GM12873 (cell line): ENCODE measurements at regions not wholly inside any gene's neighbourhood (a gene's known extent, or its start where the extent isn't known, plus 50 kb on each side); places are given as distances from the start of the nearest gene placed in this dataset.

Source experiments
- TF ChIP-seq, protein P1 (sequence below): IDR thresholded peaks from 2 replicates; pipeline ENCODE4 v1.5.1; 2012; ENCODE audit warnings: low read depth, mild to moderate bottlenecking, moderate library complexity, low read length, control low read depth; ENCODE audit not compliant: insufficient read depth; ENCODE audit errors: missing control alignments

DNA sequence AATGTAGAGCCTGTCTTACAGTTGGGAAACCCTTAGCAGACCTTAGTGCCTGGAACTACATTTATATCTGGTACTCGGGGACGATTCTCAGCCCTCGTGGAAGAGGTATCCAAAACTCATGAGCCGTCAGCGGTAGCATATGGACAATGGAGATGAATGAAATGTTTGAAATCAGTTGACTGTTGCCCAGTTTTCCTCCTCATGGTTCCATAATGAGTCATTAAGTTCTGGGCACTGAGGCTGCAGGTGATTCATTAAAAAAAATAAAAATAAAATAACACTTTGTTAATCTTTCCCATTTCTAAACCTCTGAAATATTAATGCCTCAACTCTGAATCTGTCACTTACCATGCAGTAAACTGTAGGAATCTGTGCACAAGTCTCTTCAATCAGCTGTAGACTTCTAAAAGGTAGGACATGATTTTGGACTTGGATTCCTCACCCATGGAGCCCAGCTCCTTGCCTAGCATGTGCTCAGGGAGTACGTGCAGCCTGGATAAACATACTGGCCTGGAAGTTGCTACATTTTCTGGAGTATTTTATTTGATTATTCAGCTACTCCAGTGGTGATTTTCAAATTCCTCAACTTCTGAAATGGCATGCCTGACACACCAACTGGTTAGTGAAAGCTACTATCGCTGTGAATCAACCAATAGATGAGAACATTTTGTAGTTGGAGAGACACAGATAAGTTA, 979.2 kb downstream of the CNTNAP5 start:
- TF ChIP-seq, protein P1, sequence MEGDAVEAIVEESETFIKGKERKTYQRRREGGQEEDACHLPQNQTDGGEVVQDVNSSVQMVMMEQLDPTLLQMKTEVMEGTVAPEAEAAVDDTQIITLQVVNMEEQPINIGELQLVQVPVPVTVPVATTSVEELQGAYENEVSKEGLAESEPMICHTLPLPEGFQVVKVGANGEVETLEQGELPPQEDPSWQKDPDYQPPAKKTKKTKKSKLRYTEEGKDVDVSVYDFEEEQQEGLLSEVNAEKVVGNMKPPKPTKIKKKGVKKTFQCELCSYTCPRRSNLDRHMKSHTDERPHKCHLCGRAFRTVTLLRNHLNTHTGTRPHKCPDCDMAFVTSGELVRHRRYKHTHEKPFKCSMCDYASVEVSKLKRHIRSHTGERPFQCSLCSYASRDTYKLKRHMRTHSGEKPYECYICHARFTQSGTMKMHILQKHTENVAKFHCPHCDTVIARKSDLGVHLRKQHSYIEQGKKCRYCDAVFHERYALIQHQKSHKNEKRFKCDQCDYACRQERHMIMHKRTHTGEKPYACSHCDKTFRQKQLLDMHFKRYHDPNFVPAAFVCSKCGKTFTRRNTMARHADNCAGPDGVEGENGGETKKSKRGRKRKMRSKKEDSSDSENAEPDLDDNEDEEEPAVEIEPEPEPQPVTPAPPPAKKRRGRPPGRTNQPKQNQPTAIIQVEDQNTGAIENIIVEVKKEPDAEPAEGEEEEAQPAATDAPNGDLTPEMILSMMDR, result no peak

DNA sequence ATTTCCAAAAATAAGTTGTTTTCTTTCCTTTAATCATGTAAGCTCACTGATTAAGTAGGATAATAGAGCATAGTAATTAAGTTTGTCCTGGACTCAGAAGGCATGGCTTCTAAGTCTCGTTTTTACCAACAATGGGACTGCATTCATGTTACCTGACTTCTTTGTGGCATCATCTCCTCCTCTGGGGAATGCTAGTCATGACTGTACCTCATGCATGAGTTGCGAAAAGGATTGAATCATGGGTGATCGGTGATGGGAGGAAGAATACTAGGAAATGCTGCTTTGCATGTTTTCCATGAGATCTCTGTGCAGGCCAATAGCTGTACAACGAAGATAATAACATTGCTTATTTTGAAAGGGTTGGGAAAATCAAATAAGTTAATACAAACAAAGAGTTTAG, 981.6 kb downstream of the CNTNAP5 start:
- TF ChIP-seq, protein P1, result no peak

DNA sequence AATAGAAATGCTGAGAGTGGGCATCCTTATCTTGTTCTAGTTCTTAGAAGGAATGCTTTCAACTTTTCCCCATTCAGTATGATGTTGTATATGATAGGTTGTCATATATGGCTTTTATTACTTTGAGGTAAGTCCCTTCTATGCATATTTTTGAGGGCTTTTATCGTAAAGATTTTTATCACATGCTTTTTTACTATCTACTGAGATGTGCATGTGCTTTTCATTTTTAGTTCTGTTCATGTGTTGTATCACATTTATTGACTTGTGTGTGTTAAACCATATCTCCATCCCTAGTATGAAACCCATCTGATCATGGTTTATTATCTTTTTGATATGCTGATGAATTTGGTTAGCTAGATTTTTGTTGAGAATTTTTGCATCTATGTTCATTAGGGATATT, 1008.8 kb downstream of the CNTNAP5 start:
- TF ChIP-seq, protein P1, result no peak

- TF ChIP-seq, protein P1, result no peak
Measured at GRCh38 chr2:125037135-125037653, 1012.1 kb downstream of the CNTNAP5 start.

DNA sequence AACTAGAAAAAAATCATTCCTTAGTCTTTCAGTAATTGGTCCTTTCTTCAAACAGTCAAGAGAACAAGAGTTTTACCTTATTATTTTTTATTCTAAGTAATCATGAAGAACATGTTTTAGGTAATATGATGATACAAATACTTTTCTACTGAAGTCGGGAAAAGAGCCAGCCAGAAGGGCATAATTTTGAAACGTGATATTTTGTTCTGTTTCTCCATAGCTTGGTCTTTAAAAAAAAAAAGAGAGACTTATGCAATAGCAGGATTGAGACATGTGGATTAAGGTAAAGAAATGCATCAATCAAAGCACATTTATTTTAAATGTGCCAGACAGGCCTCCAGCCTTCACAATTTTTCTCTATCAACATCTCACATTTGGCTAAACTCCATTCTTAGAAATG, 1016.8 kb downstream of the CNTNAP5 start:
- TF ChIP-seq, protein P1, result no peak

DNA sequence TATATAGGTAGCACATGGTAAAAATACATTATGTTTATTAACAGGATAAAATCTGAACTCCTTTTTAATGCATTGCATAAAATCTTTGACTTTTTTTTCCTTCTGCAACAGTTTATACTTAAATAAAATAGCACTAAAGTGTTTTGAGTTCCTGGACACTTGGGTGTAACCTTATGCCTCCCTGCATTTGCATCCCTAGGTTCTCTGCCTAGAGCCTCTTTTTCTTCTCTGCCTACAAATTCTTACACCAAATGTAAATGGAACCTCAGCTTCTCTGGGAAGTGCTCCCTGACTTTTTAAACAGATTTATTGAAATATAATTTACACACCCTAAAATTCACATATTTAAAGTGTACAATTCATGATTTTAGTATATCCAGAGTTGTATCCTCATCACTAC, 1017.6 kb downstream of the CNTNAP5 start:
- TF ChIP-seq, protein P1, result no peak

- TF ChIP-seq, protein P1, result no peak
Measured at GRCh38 chr2:125070726-125071505, 1045.8 kb downstream of the CNTNAP5 start.
